BE2C (cell line): ENCODE measurements at regions not wholly inside any gene's neighbourhood (a gene's known extent, or its start where the extent isn't known, plus 50 kb on each side); places are given as distances from the start of the nearest gene placed in this dataset.
"Not testable (repeated sequence)": the region's sequence is repeated elsewhere in the genome, so short reads cannot be mapped to it uniquely, and the experiment has no call there.

Experiments used
- DNase-seq: peaks from one replicate; pipeline ENCODE4 v3.0.0-alpha.2; 2020
- H3K27me3 ChIP-seq: fragments of 250-450 bp; sonication (Bioruptor Pico); 2 replicates; pipeline ENCODE4 v1.5.1; 2020; ENCODE audit warnings: mild to moderate bottlenecking
- H3K36me3 ChIP-seq: fragments of 250-450 bp; sonication (Bioruptor Pico); 2 replicates; pipeline ENCODE4 v1.5.1; 2020; ENCODE audit warnings: mild to moderate bottlenecking
- H3K4me1 ChIP-seq: fragments of 250-450 bp; sonication (Bioruptor Pico); 2 replicates; pipeline ENCODE4 v1.5.1; 2020
- H3K4me3 ChIP-seq: 2 replicates; pipeline ENCODE4 v1.5.1; 2011; ENCODE audit warnings: low read depth, low read length
- H3K9me3 ChIP-seq: fragments of 250-450 bp; sonication (Bioruptor Pico); 2 replicates; pipeline ENCODE4 v1.5.1; 2020
- TF ChIP-seq, protein P1 (sequence below): IDR thresholded peaks from 2 replicates; pipeline ENCODE4 v1.5.1; 2012; ENCODE audit warnings: mild to moderate bottlenecking, low read depth, low read length

DNA sequence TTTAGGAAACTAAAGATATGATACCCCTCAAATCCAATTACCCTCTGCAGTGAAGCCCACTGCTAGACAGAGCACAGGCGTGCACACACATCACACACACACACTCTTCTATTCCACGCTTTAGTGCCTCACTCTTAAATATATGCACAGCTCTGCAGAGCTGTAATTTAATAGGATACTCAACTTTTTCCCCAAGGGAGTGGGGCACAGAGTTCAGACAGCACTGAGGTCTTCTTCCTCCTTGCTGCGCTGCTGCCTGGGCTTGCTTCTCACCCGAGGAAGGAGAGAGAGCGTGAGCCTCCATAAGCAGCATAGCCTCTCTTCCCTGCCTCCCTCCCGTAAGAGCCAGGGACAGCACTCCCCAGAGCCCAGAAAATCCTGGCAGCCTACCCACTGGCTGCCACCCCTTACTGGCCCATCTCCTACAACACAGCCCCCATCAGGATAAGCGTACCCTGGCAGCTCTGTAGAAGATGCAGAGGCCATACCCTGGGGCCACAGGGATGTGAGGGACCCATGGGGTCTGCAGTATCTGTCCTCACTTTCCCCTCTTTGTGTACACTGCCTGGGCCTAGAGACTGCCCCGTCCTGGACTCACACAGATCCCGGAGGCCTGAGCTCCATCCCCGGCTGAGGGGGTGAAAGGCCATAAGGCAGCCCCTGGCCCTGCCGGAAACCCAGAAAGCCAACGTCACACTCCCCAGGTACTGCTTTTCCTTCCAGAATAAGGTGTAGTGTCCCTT is 102.1 kb downstream of the C5orf15 start:
- H3K9me3 ChIP-seq = no peaks in the 10 kb centered on the region
- no peak for DNase-seq
- TF ChIP-seq, protein P1, sequence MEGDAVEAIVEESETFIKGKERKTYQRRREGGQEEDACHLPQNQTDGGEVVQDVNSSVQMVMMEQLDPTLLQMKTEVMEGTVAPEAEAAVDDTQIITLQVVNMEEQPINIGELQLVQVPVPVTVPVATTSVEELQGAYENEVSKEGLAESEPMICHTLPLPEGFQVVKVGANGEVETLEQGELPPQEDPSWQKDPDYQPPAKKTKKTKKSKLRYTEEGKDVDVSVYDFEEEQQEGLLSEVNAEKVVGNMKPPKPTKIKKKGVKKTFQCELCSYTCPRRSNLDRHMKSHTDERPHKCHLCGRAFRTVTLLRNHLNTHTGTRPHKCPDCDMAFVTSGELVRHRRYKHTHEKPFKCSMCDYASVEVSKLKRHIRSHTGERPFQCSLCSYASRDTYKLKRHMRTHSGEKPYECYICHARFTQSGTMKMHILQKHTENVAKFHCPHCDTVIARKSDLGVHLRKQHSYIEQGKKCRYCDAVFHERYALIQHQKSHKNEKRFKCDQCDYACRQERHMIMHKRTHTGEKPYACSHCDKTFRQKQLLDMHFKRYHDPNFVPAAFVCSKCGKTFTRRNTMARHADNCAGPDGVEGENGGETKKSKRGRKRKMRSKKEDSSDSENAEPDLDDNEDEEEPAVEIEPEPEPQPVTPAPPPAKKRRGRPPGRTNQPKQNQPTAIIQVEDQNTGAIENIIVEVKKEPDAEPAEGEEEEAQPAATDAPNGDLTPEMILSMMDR = no peak
- no peaks in the 10 kb centered on the region for H3K27me3 ChIP-seq
- H3K36me3 ChIP-seq = no peaks in the 10 kb centered on the region
- H3K4me1 ChIP-seq = peaks cover 14% of the 10 kb centered on the region
- no peak overlapping the region for H3K4me3 ChIP-seq

DNA sequence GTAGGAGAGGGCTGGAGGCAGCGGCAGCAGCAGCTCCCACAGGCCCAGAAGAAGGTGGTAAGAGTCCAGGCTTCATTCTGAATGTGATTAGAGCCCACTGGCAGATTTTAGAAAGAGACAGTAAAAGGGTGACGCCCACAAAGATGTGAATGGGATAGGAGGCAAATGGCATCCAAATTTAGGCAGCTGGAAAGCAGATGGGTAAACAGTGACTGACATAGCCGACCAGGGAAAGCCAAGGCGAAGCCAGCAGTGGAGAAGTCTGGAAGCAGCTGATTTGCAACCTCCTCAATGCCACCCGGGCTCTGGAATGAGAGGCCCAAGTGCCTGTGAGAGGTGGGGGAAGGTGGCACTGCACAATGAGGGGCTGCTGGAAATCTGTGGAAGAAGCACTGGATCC is 103.3 kb downstream of the C5orf15 start:
- Histone ChIP-seq H3K4me1 (peaks cover 9% of the 10 kb centered on the region), H3K36me3 (no peaks in the 10 kb centered on the region), H3K27me3 (no peaks in the 10 kb centered on the region), H3K4me3 (no peak overlapping the region), H3K9me3 (no peaks in the 10 kb centered on the region)
- no peak for DNase-seq
- TF ChIP-seq, protein P1 = no peak

DNA sequence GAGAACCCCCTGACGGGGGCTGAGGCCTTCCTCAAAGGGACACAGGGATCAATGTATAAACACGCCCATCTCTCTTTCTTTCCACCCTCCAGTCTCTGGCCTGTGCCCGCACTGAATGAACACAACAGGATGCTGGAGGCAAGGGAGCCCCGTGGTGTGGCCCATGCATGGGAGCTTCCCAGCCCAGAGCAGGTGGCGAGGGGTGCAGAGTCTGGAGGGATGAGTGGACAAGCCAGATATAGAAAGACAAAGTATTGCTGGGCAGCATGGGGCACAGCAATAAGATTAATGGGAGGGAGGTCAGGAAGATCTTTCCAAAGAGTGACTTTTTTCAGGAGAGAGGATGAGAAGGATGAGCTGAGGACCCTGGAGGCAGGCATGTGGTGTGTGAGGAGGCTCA is 103.7 kb downstream of the C5orf15 start:
- no peaks in the 10 kb centered on the region for H3K27me3 ChIP-seq
- no peaks in the 10 kb centered on the region for H3K36me3 ChIP-seq
- no peak for DNase-seq
- no peak overlapping the region for H3K4me3 ChIP-seq
- TF ChIP-seq, protein P1 = no peak
- H3K4me1 ChIP-seq = peaks cover 4% of the 10 kb centered on the region
- no peaks in the 10 kb centered on the region for H3K9me3 ChIP-seq

DNA sequence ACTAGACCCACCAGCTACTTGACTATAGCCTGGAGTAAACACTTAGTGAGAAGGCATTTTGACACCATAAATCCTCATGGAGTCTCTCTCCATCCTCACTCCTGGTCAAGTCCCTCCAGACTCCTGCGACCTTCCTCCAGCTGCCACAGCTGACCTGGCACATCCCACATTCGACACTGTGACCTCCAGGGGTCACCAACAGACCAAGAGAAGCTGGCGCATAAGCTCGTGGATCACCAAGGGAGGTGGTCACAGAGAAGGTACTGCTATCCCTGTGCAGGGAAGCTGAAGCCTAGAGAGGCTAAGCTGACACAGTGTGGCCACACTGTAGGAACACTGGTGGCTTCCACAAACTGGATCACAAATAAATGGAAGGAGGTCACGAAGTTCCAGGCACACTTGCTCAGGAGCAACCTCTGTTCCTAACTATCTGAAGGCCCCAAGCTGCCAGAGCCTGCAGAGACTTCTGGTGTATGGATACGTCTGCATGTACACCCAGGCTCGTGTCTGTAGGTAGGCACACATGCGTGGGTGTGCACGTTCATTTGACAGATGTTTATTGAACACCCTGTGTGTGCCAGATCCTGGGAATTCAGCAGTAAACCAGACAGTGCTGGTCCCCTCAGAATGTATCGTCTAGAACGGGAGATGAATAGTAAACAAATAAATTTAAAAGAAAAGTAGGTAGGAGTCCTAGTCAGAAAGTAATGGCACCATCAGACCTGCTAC is 104.4 kb downstream of the C5orf15 start:
- no peak for DNase-seq
- H3K9me3 ChIP-seq = no peaks in the 10 kb centered on the region
- H3K4me3 ChIP-seq = no peak overlapping the region
- H3K4me1 ChIP-seq = no peaks in the 10 kb centered on the region
- H3K27me3 ChIP-seq = no peaks in the 10 kb centered on the region
- TF ChIP-seq, protein P1 = no peak
- H3K36me3 ChIP-seq = no peaks in the 10 kb centered on the region

DNA sequence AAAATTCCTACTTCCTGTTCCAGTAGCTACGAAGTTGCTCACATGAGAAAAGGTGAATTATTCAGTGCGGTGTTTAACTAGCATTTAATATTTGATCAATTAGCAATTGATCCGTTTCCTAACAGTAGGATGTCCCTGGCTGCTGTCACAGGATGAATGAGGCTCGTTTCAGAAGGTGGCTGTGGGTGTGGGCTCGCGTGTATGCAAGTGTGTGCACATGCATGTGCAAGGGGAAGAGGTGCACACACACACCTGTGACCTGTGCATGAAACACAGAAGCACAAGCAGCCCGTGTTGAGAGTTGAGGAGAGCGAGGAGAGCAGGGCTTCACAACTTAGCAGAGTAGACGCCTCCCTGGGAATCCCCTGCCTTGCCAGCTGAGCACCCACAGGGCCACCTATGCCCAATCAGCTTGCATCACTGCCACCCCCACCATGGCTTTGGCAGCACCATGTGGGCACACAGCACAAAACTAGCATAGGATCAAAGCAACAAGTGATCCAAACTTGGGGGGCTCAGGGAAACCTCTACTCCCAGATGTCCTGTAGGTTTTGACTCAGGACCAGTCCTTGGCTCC is 107.2 kb downstream of the C5orf15 start:
- H3K4me3 ChIP-seq = no peak overlapping the region
- DNase-seq = no peak
- no peaks in the 10 kb centered on the region for H3K36me3 ChIP-seq
- H3K9me3 ChIP-seq = no peaks in the 10 kb centered on the region
- H3K4me1 ChIP-seq = no peaks in the 10 kb centered on the region
- TF ChIP-seq, protein P1 = no peak
- H3K27me3 ChIP-seq = no peaks in the 10 kb centered on the region

DNA sequence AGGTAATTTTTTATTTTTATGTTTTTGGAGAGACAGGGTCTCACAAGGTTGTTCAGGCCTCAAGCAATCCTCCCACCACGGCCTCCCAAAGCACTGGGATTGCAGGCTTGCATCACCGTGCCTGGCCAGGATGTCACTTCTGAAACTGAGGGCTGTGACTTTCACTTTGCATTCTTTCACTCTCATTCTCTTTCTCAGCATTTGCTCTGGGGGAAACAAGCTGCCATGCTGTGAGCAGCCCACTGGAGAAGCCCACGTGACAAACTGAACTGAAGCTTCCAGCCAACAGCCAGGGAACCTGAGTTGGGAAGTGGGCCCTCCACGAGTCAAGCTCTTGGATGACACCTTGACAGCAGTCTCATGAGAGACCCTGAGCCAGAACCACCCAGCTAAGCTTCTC is 109.4 kb downstream of the C5orf15 start:
- TF ChIP-seq, protein P1 = no peak
- Histone ChIP-seq H3K9me3 (no peaks in the 10 kb centered on the region), H3K4me3 (no peak overlapping the region), H3K36me3 (no peaks in the 10 kb centered on the region), H3K27me3 (no peaks in the 10 kb centered on the region), H3K4me1 (no peaks in the 10 kb centered on the region)
- no peak for DNase-seq

DNA sequence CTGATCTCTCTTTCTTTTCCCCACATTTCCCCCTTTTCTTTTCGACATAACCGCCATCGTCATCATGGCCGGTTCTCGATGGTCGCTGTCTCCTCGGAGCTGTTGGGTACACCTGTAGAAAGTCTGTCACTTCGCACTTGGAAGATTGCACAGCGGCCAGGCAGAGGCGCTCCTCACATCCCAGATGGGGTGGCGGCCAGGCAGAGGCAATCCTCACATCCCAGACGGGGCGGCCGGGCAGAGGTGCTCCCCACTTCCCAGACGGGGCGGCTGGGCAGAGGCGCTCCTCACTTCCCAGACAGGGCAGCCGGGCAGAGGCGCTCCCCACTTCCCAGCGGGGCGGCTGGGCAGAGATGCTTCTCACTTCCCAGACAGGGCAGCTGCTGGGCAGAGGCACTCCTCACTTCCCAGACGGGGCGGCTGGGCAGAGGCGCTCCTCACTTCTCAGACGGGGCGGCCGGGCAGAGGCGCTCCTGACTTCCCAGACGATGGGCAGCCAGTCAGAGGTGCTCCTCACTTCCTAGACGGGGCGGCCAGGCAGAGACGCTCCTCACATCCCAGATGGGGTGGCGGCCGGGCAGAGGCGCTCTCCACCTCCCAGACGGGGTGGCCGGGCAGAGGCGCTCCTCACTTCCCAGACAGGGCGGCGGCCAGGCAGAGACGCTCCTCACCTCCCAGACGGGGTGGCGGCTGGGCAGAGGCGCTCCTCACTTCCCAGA is 110.7 kb downstream of the C5orf15 start:
- H3K27me3 ChIP-seq, H3K4me1 ChIP-seq, H3K9me3 ChIP-seq, H3K36me3 ChIP-seq, DNase-seq, H3K4me3 ChIP-seq: not testable (repeated sequence)
